Epithelial cell of esophagus (primary cell): ENCODE measurements at regions not wholly inside any gene's neighbourhood (a gene's known extent, or its start where the extent isn't known, plus 50 kb on each side); places are given as distances from the start of the nearest gene placed in this dataset.
"Not testable (repeated sequence)": the region's sequence is repeated elsewhere in the genome, so short reads cannot be mapped to it uniquely, and the experiment has no call there.

Experiments
- DNase-seq: peaks from one replicate; pipeline ENCODE4 v3.0.0; 2010; ENCODE audit warnings: low read depth
- H3K4me3 ChIP-seq: 2 replicates; pipeline ENCODE4 v1.5.1; 2011; ENCODE audit warnings: mild to moderate bottlenecking, low read length, control low read depth
- TF ChIP-seq, protein P1 (sequence below): IDR thresholded peaks from 2 replicates; pipeline ENCODE4 v1.5.1; 2011; ENCODE audit warnings: low read depth, mild to moderate bottlenecking, low read length, control low read depth, inconsistent platforms; ENCODE audit not compliant: insufficient read depth; ENCODE audit errors: missing control alignments

DNA sequence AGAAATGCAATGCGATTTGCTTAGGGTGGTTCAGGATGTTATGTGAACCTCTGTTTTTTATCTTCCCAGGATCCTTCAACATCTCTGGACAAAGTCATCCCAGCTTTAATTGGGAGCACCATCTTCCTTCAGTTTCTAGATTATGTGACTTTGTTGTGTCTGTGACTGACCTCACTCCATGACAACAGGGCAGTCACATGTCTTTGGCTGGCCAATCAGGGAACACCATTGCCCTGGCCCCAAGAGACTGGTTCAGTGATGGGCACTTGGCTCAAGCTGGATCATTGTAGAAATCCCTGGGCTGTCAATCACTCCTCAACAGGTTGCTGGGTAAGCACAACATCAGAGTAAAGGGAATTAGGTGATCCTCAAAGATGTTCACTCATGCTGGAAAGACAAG is 499.7 kb downstream of the XYLT1 start:
- TF ChIP-seq, protein P1, sequence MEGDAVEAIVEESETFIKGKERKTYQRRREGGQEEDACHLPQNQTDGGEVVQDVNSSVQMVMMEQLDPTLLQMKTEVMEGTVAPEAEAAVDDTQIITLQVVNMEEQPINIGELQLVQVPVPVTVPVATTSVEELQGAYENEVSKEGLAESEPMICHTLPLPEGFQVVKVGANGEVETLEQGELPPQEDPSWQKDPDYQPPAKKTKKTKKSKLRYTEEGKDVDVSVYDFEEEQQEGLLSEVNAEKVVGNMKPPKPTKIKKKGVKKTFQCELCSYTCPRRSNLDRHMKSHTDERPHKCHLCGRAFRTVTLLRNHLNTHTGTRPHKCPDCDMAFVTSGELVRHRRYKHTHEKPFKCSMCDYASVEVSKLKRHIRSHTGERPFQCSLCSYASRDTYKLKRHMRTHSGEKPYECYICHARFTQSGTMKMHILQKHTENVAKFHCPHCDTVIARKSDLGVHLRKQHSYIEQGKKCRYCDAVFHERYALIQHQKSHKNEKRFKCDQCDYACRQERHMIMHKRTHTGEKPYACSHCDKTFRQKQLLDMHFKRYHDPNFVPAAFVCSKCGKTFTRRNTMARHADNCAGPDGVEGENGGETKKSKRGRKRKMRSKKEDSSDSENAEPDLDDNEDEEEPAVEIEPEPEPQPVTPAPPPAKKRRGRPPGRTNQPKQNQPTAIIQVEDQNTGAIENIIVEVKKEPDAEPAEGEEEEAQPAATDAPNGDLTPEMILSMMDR: no peak
- no peak overlapping the region for H3K4me3 ChIP-seq
- no peak for DNase-seq

DNA sequence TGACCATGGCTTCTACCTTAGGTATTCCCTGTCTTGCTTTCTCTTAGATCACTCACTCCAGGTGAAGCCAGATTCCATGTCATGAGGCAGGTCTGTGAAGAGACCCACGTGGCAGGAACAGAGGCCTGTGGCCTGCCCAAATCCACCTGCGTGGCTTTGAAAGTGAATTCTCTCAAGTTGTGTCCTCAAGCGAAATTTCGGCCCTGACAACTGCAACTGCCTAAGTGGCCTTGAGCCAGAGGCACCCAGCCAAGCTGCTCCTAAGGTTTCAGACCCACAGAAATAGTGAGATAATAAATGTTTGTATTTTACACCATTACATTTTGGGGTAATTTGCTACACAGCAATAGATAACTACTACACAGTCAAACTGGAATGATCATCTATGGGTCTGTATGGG is 497.9 kb downstream of the XYLT1 start:
- H3K4me3 ChIP-seq: no peak overlapping the region
- TF ChIP-seq, protein P1: no peak
- DNase-seq: no peak

DNA sequence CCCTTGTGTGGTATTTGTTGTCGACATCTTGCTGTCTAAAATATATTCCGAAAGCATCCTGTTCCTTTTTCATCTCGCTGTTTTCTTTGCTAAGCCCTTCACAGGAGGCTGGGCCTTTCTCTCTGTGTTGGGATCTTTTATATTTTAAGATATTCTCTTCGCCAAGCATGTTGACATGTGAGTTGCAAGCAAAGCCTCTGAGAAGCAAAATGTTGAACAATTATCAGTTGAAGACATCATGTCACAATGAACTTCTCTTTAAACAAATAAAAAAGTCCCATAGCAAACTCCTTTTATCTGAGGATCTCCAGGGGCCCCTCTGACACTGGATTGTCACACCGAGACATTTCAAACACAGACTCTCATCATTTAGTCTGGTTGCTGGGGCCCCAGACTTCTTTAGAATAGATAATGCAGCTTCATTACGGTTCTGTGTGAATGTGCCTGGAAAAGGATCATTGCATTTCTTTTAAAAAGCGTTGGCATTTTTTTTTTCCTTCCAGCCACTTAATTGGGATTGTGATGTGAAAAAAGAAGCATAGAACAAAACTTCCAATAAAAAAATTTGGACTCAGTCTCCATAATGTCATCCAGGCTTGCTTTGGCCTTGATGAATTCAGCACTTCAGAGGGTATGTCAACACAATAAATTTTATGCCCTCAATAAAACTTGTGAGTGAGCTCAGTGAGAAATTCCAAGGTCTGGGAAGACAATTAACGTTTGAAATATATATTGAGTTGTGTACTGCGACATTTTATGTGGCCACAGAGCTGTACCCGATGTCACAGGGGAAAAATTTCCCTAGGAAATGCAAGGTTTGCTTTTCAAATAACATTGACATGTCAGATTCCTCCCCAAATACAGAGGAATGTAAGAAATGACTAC is 496.8 kb downstream of the XYLT1 start:
- no peak overlapping the region for H3K4me3 ChIP-seq
- TF ChIP-seq, protein P1: no peak
- no peak for DNase-seq

DNA sequence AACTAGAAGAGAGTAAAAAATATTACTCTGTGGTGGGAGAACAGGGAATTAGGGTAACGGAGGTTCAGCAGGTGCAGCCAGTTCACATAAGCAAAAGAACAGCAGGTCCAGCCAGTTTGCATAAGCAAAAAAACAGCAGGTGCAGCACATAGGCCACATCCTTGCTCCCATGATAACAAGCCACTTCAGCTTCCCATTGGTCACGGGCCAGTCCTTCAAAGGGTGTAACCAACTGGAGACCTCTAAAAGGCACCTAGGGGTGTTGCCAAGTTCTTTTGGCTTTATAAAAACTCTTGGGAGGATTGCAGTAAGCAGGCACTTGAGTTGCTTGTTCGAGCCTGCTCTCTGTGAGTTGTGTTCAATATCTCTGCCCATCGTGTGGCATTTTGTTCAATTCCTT is 488.1 kb downstream of the XYLT1 start:
- TF ChIP-seq, protein P1: no peak
- no peak for DNase-seq
- H3K4me3 ChIP-seq: no peak overlapping the region

DNA sequence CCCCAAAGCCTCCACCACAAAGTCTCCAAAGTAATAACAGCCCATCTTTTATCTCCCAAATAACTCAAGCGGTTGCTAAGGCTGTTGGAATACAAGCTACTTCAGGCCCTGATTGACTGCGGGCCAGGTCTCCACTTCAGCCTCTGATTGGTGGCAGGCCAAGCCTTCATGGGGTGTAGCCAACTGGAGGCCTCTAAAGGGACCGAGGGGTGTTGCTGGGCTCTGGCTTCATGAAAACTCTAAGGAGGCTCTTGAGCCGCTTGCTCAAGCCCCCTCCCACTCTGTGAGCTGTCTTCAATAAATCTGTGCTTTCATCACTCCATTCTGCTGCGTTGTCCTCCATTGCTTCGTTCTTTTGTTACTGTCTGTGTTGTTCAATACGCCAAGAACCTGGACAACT is 487.2 kb downstream of the XYLT1 start:
- H3K4me3 ChIP-seq: no peak overlapping the region
- TF ChIP-seq, protein P1: no peak
- DNase-seq: no peak

DNA sequence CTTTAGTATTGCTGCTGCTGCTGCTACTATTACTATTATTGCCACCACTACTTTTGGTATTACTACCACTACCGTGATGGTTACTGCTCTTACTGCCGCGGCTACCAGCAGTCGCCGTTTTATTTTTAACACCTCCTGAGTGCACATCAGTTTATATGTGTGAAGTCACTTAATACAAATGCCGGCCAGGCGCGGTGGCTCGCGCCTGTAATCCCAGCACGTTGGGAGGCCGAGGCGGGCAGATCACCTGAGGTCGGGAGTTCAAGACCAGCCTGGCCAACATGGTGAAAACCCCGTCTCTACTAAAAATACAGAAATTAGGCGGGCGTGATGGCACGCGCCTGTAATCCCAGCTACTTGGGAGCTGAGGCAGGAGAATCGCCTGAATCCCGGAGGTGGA is 486.7 kb downstream of the XYLT1 start:
- H3K4me3 ChIP-seq, DNase-seq: not testable (repeated sequence)

DNA sequence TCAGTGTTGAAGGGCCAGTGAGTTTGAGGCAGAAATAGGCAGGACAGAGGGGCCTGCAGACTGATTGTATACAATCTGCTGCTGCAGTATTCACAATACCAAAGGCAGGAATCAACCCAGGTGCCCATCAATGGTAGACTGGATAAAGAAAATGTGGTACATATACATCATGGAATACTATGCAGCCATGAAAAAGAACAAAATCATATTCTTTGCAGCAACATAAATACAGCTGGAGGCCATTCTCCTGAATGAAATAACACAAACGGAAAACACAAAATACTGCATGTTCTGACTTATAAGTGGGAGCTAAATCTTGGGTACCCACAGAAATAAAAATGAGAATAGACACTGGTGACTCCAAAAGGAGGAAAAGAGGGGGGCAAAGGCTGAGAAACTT is 485.1 kb downstream of the XYLT1 start:
- TF ChIP-seq, protein P1: no peak
- no peak for DNase-seq
- no peak overlapping the region for H3K4me3 ChIP-seq
